CD4-positive, alpha-beta T cell (primary cell): ENCODE measurements at regions not wholly inside any gene's neighbourhood (a gene's known extent, or its start where the extent isn't known, plus 50 kb on each side); places are given as distances from the start of the nearest gene placed in this dataset.

ENCODE experiments used
- ATAC-seq: fragments of 200-7000 bp; cut with Tn5 transposase; one replicate; pipeline ENCODE4 v1.10.0; 2022; ENCODE audit warnings: mild to moderate bottlenecking; ENCODE audit not compliant: poor library complexity
- CTCF ChIA-PET: fragments of 350-600 bp; sonication (Branson Sonifier 250); formaldehyde crosslinking; loops from one replicate; lab custom pipeline; 2021; ENCODE audit warnings: antibody characterized with exemption, inconsistent platforms; lab: Charles Lee
- POLR2A ChIA-PET: fragments of 350-600 bp; sonication (Branson Sonifier 250); formaldehyde crosslinking; loops from one replicate; lab custom pipeline; 2021; ENCODE audit warnings: antibody characterized with exemption, inconsistent platforms; lab: Charles Lee
- DNase-seq, 14 experiments: peaks; one replicate each; pipeline ENCODE4 v3.0.0-alpha.2; 2013 to 2020; ENCODE audit warnings: mixed read lengths in 2 of 14
- H3K27ac ChIP-seq, 2 donors: one replicate each; pipeline versions ENCODE4 v1.5.1 to v1.7.0; 2013; ENCODE audit warnings: low read length in 2 of 2, low read depth in 1 of 2, mild to moderate bottlenecking in 1 of 2
- H3K27me3 ChIP-seq, 2 experiments: 1 replicate in 1 of 2; 2 replicates in 1 of 2; pipeline versions ENCODE4 v1.6.1 to v1.7.0; 2013; ENCODE audit warnings: low read length in 2 of 2, control low read depth in 1 of 2, mild to moderate bottlenecking in 1 of 2, moderate library complexity in 1 of 2; ENCODE audit not compliant: insufficient read depth in 2 of 2, control insufficient read depth in 1 of 2
- H3K36me3 ChIP-seq: one replicate; pipeline ENCODE4 v1.6.1; 2013; ENCODE audit warnings: low read length, control low read depth; ENCODE audit not compliant: insufficient read depth
- H3K4me1 ChIP-seq: one replicate; pipeline ENCODE4 v1.6.1; 2013; ENCODE audit warnings: low read length, control low read depth; ENCODE audit not compliant: insufficient read depth
- H3K4me3 ChIP-seq: one replicate; pipeline ENCODE4 v1.5.1; 2013; ENCODE audit warnings: mild to moderate bottlenecking, low read length, moderate library complexity
- H3K9me3 ChIP-seq, 2 experiments: 1 replicate in 1 of 2; 2 replicates in 1 of 2; pipeline versions ENCODE4 v1.6.1 to v1.7.0; 2013; ENCODE audit warnings: low read length in 2 of 2, mild to moderate bottlenecking in 2 of 2, control low read depth in 1 of 2, moderate library complexity in 1 of 2; ENCODE audit not compliant: control insufficient read depth in 1 of 2, insufficient read depth in 1 of 2
- H3K27ac Mint-ChIP-seq: one replicate; pipeline ENCODE4 v1.8.0; 2020; ENCODE audit warnings: mixed read lengths
- H3K27me3 Mint-ChIP-seq: one replicate; pipeline ENCODE4 v1.8.0; 2021; ENCODE audit warnings: mixed read lengths
- H3K36me3 Mint-ChIP-seq: one replicate; pipeline ENCODE4 v1.8.0; 2021; ENCODE audit warnings: low read depth, mixed read lengths
- H3K4me1 Mint-ChIP-seq: one replicate; pipeline ENCODE4 v1.8.0; 2021; ENCODE audit warnings: low read depth, mixed read lengths
- H3K4me3 Mint-ChIP-seq: one replicate; pipeline ENCODE4 v1.8.0; 2020; ENCODE audit warnings: mild to moderate bottlenecking, mixed read lengths
- H3K9me3 Mint-ChIP-seq: one replicate; pipeline ENCODE4 v1.8.0; 2020; ENCODE audit warnings: mixed read lengths
- CTCF ChIP-seq: fragments of 200-600 bp; IDR thresholded peaks from one replicate; pipeline ENCODE4 v1.8.0; 2022; ENCODE audit warnings: antibody characterized with exemption, mild to moderate bottlenecking
- intact Hi-C, 2 experiments: fragments of 100-400 bp; cut with DNase I in 1 of 2; cut with micrococcal nuclease in 1 of 2; formaldehyde crosslinking; loops; one replicate each; pipeline versions ENCODE4 v1.15.1 to v1.9.0; 2023 to 2025; cut with DNase I, micrococcal nuclease

DNA sequence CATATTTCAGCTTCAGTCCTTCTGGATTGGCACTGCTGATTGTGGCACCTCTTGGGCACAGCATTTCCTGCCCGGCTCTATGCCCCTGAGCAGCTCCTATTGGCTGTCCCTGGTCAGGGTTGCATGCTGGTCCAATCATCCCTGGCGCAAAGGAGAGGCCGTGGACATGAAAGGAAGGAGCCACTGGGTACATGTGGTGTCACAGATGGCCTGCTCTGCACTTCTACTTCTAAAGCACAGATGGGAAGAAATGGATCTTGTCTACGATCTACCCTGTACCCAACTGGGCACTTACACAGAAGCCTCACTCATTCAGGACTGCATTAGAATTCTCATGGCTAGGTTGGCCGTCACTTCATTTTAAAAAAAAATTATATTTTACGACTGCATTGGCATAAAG lies 232.5 kb downstream of the SHQ1 start:
- H3K27me3 Mint-ChIP-seq: no peaks in the 10 kb centered on the region
- TF ChIP-seq CTCF: no peak
- peaks cover 5 to 9% of the 10 kb centered on the region in 2 experiments for H3K9me3 ChIP-seq
- peaks cover 5% of the 10 kb centered on the region for H3K9me3 Mint-ChIP-seq
- no peaks in the 10 kb centered on the region for H3K36me3 ChIP-seq
- no peaks in the 10 kb centered on the region for H3K4me1 ChIP-seq
- ChIA-PET POLR2A (no interaction called here), CTCF (no interaction called here)
- peaks cover 6% of the 10 kb centered on the region for H3K4me1 Mint-ChIP-seq
- H3K4me3 Mint-ChIP-seq: no peak overlapping the region
- H3K36me3 Mint-ChIP-seq: no peaks in the 10 kb centered on the region
- H3K27ac Mint-ChIP-seq: no peak overlapping the region
- H3K27ac ChIP-seq: no peak overlapping the region
- ATAC-seq (no peak), DNase-seq (no peak)
- intact Hi-C loops: no loop called here
- no peaks in the 10 kb centered on the region for H3K27me3 ChIP-seq
- H3K4me3 ChIP-seq: no peak overlapping the region

- Mint-ChIP-seq H3K4me1 (peaks cover 6% of the 10 kb centered on the region), H3K36me3 (no peaks in the 10 kb centered on the region), H3K9me3 (peaks cover 5% of the 10 kb centered on the region), H3K27ac (no peak overlapping the region), H3K4me3 (no peak overlapping the region), H3K27me3 (no peaks in the 10 kb centered on the region)
- Histone ChIP-seq H3K4me3 (no peak overlapping the region), H3K27me3 (no peaks in the 10 kb centered on the region), H3K9me3 (peaks cover 5 to 9% of the 10 kb centered on the region in 2 experiments), H3K27ac (no peak overlapping the region), H3K36me3 (no peaks in the 10 kb centered on the region), H3K4me1 (no peaks in the 10 kb centered on the region)
- POLR2A ChIA-PET: no interaction called here
- CTCF ChIA-PET: no interaction called here
- no peak for DNase-seq
- ATAC-seq: no peak
- intact Hi-C loops: no loop called here
- TF ChIP-seq CTCF: no peak
Observed at GRCh38 chr3:72615182-72615581, 233.1 kb downstream of the SHQ1 start.

DNA sequence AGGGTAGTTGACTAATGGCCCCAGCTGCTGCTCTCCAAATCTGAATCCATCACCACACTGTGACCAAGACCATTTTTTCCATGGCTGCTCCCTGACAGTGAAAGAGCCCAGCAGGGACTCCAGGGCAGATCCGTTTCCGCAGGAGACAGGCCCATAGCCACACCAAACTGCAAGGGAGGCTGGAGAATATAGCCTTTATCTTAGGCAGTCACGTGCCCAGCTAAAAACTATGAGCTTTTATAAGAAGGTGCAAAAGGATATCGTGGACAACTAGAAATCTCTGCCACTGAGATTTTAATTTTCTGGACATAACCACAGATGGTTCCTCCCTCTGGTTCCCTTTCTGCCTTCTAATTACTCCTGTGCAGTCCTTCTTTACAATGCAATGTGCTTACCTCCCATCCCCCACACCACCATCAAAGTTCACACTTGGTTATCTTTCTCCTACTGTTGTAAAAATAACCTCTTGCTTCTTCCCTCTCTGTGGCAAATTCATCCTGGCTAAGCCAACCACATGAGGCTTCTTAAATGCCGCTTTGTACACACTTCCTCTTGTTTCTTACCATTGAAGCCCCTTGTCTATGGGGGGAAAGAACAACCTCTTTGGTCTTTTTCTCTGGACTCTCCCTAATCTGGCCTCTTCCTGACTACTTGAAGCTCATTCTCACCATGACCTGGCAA lies 233.7 kb downstream of the SHQ1 start:
- Mint-ChIP-seq H3K27me3 (no peaks in the 10 kb centered on the region), H3K27ac (no peak overlapping the region), H3K4me1 (peaks cover 6% of the 10 kb centered on the region), H3K36me3 (no peaks in the 10 kb centered on the region), H3K4me3 (no peak overlapping the region), H3K9me3 (peaks cover 4% of the 10 kb centered on the region)
- DNase-seq (no peak), ATAC-seq (no peak)
- POLR2A ChIA-PET: no interaction called here
- TF ChIP-seq CTCF: no peak
- CTCF ChIA-PET: no interaction called here
- H3K4me3 ChIP-seq: no peak overlapping the region
- peaks cover 5 to 9% of the 10 kb centered on the region in 2 experiments for H3K9me3 ChIP-seq
- intact Hi-C loops: no loop called here
- no peaks in the 10 kb centered on the region for H3K4me1 ChIP-seq
- no peaks in the 10 kb centered on the region for H3K36me3 ChIP-seq
- no peaks in the 10 kb centered on the region for H3K27me3 ChIP-seq
- H3K27ac ChIP-seq: no peak overlapping the region
